K562 (cell line): ENCODE measurements at regions not wholly inside any gene's neighbourhood (a gene's known extent, or its start where the extent isn't known, plus 50 kb on each side); places are given as distances from the start of the nearest gene placed in this dataset.

Source experiments
- ATAC-seq: fragments of 200-7000 bp; cut with Tn5 transposase; 3 replicates; pipeline ENCODE4 v1.9.1; 2020; ENCODE audit warnings: moderate library complexity
- BruUV-seq: library from RNA; stranded (reverse); fragments of 400-500 nt; replicated peaks from 2 replicates; lab custom pipeline; 2021; lab: Mats Ljungman, UMichigan
- CTCF ChIA-PET: fragments of 300-600 bp; formaldehyde crosslinking; extraction: SDS; loops from one replicate; lab custom pipeline; 2021; ENCODE audit warnings: low intra/inter-chr PET ratio; lab: Yijun Ruan, JAX
- POLR2A ChIA-PET: fragments of 300-600, 350-650 bp; sonication (Branson Sonifier 250); formaldehyde crosslinking; extraction: SDS; loops from one replicate; lab custom pipeline; 2021; ENCODE audit warnings: antibody characterized with exemption, inconsistent platforms; lab: Yijun Ruan, JAX
- DNase-seq, 4 experiments: peaks; one replicate each; pipeline versions ENCODE4 v3.0.0 to v3.0.0-alpha.2; 2011 to 2018; ENCODE audit warnings: low spot score in 3 of 4, mixed read lengths in 3 of 4; ENCODE audit errors: extremely low read depth in 1 of 4
- FAIRE-seq: peaks from 2 replicates; lab custom pipeline; 2011; peaks lifted over from hg19 to GRCh38; lab: Jason Lieb, UNC
- H2AFZ ChIP-seq: 2 replicates; pipeline ENCODE4 v1.6.0; 2011; ENCODE audit warnings: low read depth, low read length, control low read depth, inconsistent platforms
- H3K27ac ChIP-seq: fragments of 200-600 bp; 3 replicates; pipeline ENCODE4 v1.8.0; 2011; ENCODE audit warnings: low read depth, mild to moderate bottlenecking, control low read depth, inconsistent platforms, low read length, moderate library complexity, mixed read lengths; ENCODE audit errors: extremely low read depth
- H3K27me3 ChIP-seq, 2 experiments: fragments of 300-600 bp in 1 of 2; 2 replicates in 1 of 2; 3 replicates in 1 of 2; pipeline versions ENCODE4 v1.6.0 to v1.8.0; 2011; ENCODE audit warnings: inconsistent platforms in 2 of 2, low read length in 2 of 2, mild to moderate bottlenecking in 1 of 2, mixed read lengths in 1 of 2, moderate library complexity in 1 of 2; ENCODE audit not compliant: control insufficient read depth in 2 of 2, insufficient read depth in 2 of 2
- H3K36me3 ChIP-seq: fragments of 300-600 bp; 3 replicates; pipeline ENCODE4 v1.8.0; 2011; ENCODE audit warnings: mild to moderate bottlenecking, low read length, inconsistent platforms; ENCODE audit not compliant: control insufficient read depth, insufficient read depth
- H3K4me1 ChIP-seq, 2 experiments: fragments of 200-600 bp in 1 of 2; replicated peaks in 1 of 2; 2 replicates in 1 of 2; 3 replicates in 1 of 2; pipeline versions ENCODE4 v1.5.1 to v1.8.0; 2011; ENCODE audit warnings: inconsistent platforms in 2 of 2, low read length in 2 of 2, mild to moderate bottlenecking in 1 of 2, mixed read lengths in 1 of 2, moderate library complexity in 1 of 2; ENCODE audit not compliant: control insufficient read depth in 2 of 2, insufficient read depth in 2 of 2
- H3K4me2 ChIP-seq: 2 replicates; pipeline ENCODE4 v1.6.1; 2011; ENCODE audit warnings: low read length, control low read depth, inconsistent platforms, mixed read lengths; ENCODE audit not compliant: insufficient read depth
- H3K4me3 ChIP-seq: fragments of 200-600 bp; sonication (generic), shearing (Covaris generic); 2 replicates; pipeline ENCODE4 v1.5.1; 2016; ENCODE audit warnings: control low read depth, inconsistent platforms
- H3K79me2 ChIP-seq: fragments of 200-600 bp; 3 replicates; pipeline ENCODE4 v1.8.0; 2011; ENCODE audit warnings: low read length, inconsistent platforms; ENCODE audit not compliant: control insufficient read depth, insufficient read depth
- H3K9ac ChIP-seq, 2 experiments: 2 replicates each; pipeline versions ENCODE4 v1.6.0 to v1.6.1; 2011; ENCODE audit warnings: low read depth in 2 of 2, low read length in 2 of 2, control low read depth in 1 of 2, inconsistent platforms in 1 of 2, mild to moderate bottlenecking in 1 of 2, mixed read lengths in 1 of 2; ENCODE audit not compliant: insufficient read depth in 1 of 2
- H3K9me1 ChIP-seq: one replicate; pipeline ENCODE4 v1.6.0; 2011; ENCODE audit warnings: inconsistent platforms, mild to moderate bottlenecking, low read length, moderate library complexity; ENCODE audit not compliant: control insufficient read depth, insufficient read depth
- H3K9me3 ChIP-seq: replicated peaks from 2 replicates; pipeline ENCODE4 v1.5.1; 2011; ENCODE audit warnings: low read depth, low read length, inconsistent platforms; ENCODE audit not compliant: control insufficient read depth, insufficient read depth
- H4K20me1 ChIP-seq: replicated peaks from 2 replicates; pipeline ENCODE4 v1.6.1; 2011; ENCODE audit warnings: low read length, inconsistent platforms, mixed read lengths; ENCODE audit not compliant: control insufficient read depth, insufficient read depth
- CREBBP ChIP-seq: IDR thresholded peaks from one replicate; pipeline ENCODE4 v1.6.1; 2012; ENCODE audit warnings: low read depth, mild to moderate bottlenecking, control low read depth, inconsistent platforms, low read length
- E2F8 ChIP-seq: fragments of 450-650 bp; IDR thresholded peaks from 2 replicates; pipeline ENCODE4 v1.7.1; 2018; ENCODE audit warnings: mild to moderate bottlenecking, low read depth; ENCODE audit not compliant: partially characterized antibody
- ESRRB ChIP-seq: fragments of 250-450 bp; sonication (Bioruptor Pico); IDR thresholded peaks from 2 replicates; pipeline ENCODE4 v1.5.0; 2020; ENCODE audit warnings: mild to moderate bottlenecking, moderate library complexity, borderline replicate concordance
- FOXA1 ChIP-seq: fragments of 450-650 bp; IDR thresholded peaks from 2 replicates; pipeline ENCODE4 v1.6.1; 2016; ENCODE audit warnings: mild to moderate bottlenecking, borderline replicate concordance
- HIVEP1 ChIP-seq: fragments of 250-450 bp; sonication (Bioruptor Pico); IDR thresholded peaks from 2 replicates; pipeline ENCODE4 v1.4.0; 2020; ENCODE audit warnings: mild to moderate bottlenecking
- KAT7 ChIP-seq: sonication (generic); formaldehyde crosslinking; IDR thresholded peaks from 2 replicates; pipeline ENCODE4 v1.8.0; 2022; ENCODE audit warnings: missing genetic modification reagents, mild to moderate bottlenecking, borderline replicate concordance
- L3MBTL2 ChIP-seq: fragments of 450-650 bp; IDR thresholded peaks from 2 replicates; pipeline ENCODE4 v1.6.1; 2016; ENCODE audit warnings: mild to moderate bottlenecking, moderate library complexity
- MEIS2 ChIP-seq: fragments of 450-650 bp; IDR thresholded peaks from 2 replicates; pipeline ENCODE4 v1.6.1; 2014; ENCODE audit warnings: mild to moderate bottlenecking; ENCODE audit not compliant: partially characterized antibody
- MYBL2 ChIP-seq, 2 experiments: fragments of 450-650 bp in 1 of 2; sonication (generic) in 1 of 2; formaldehyde crosslinking in 1 of 2; IDR thresholded peaks; 2 replicates each; pipeline versions ENCODE4 v1.6.1 to v1.8.1; 2017 to 2022; ENCODE audit warnings: borderline replicate concordance in 1 of 2, inconsistent platforms in 1 of 2, low read depth in 1 of 2, mild to moderate bottlenecking in 1 of 2, missing genetic modification reagents in 1 of 2, moderate library complexity in 1 of 2
- NFIC ChIP-seq: fragments of 450-650 bp; IDR thresholded peaks from 2 replicates; pipeline ENCODE4 v1.6.1; 2017; ENCODE audit warnings: mild to moderate bottlenecking, inconsistent platforms
- RBM15 ChIP-seq: fragments of 200-400 bp; formaldehyde crosslinking; IDR thresholded peaks from 2 replicates; pipeline ENCODE4 v1.6.1; 2018; ENCODE audit warnings: mild to moderate bottlenecking, low read length, moderate library complexity; ENCODE audit not compliant: insufficient read depth
- RFX1 ChIP-seq: fragments of 450-650 bp; IDR thresholded peaks from 2 replicates; pipeline ENCODE4 v1.6.1; 2016; ENCODE audit warnings: mild to moderate bottlenecking, moderate library complexity
- TCFL5 ChIP-seq: fragments of 250-450 bp; sonication (Bioruptor Pico); conservative IDR thresholded peaks from 2 replicates; pipeline ENCODE4 v1.6.1; 2021; ENCODE audit warnings: mild to moderate bottlenecking, moderate library complexity, matching md5 sums
- ZBTB9 ChIP-seq: fragments of 450-650 bp; formaldehyde crosslinking; IDR thresholded peaks from 2 replicates; pipeline ENCODE4 v1.4.0; 2020; ENCODE audit warnings: mild to moderate bottlenecking, moderate library complexity
- ZNF134 ChIP-seq: fragments of 250-450 bp; sonication (Bioruptor Pico); conservative IDR thresholded peaks from 2 replicates; pipeline ENCODE4 v1.4.0; 2020
- ZNF175 ChIP-seq: fragments of 200-800 bp; sonication (Bioruptor generic); IDR thresholded peaks from 2 replicates; pipeline ENCODE4 v1.6.1; 2016; ENCODE audit warnings: low read depth, mild to moderate bottlenecking, missing genetic modification characterization, missing compliant biosample characterization
- ZSCAN32 ChIP-seq: fragments of 450-650 bp; formaldehyde crosslinking; IDR thresholded peaks from 2 replicates; pipeline ENCODE4 v1.4.0; 2020; ENCODE audit warnings: mild to moderate bottlenecking, moderate library complexity
- WGBS: fragments of 100-300 bp; shearing (Covaris generic); methylation state at CpG from one replicate; pipeline ENCODE4 v1.1.6; 2016; ENCODE audit warnings: low coverage, mixed read lengths; ENCODE audit not compliant: insufficient coverage; ENCODE audit errors: missing lambda C conversion rate; 5-methylcytosine and 5-hydroxymethylcytosine counted together
- in situ Hi-C: fragments of 300-500 bp; cut with MboI; formaldehyde crosslinking; loops from 4 replicates; pipeline ENCODE4 v1.15.0; 2018; ENCODE audit warnings: inconsistent platforms, mixed read lengths
- intact Hi-C: fragments of 100-400 bp; cut with micrococcal nuclease; formaldehyde crosslinking; loops from 2 replicates; pipeline ENCODE4 v1.14.2; 2022

- Histone ChIP-seq H3K27me3 (no peaks in the 10 kb centered on the region), H3K36me3 (no peaks in the 10 kb centered on the region), H3K27ac (no peak overlapping the region), H2AFZ (no peak overlapping the region), H3K9me1 (no peaks in the 10 kb centered on the region), H3K4me2 (no peak overlapping the region), H3K79me2 (no peaks in the 10 kb centered on the region), H3K9me3 (no peaks in the 10 kb centered on the region), H4K20me1 (no peaks in the 10 kb centered on the region), H3K9ac (no peak overlapping the region), H3K4me3 (no peak overlapping the region), H3K4me1 (no peaks in the 10 kb centered on the region)
- FAIRE-seq = no peak
- intact Hi-C loops = no loop called here
- WGBS = 0% methylated on average over 2 of the region's 2 CpGs
- no TSS peak for BruUV-seq
- TF ChIP-seq RFX1 (no peak), ZSCAN32 (CRISPR knock-in tag) (no peak), E2F8 (no peak), ZBTB9 (CRISPR knock-in tag) (no peak), ZNF134 (CRISPR knock-in tag) (no peak), HIVEP1 (CRISPR knock-in tag) (no peak), L3MBTL2 (no peak), ZNF175 (CRISPR knock-in tag) (no peak), KAT7 (CRISPR knock-in tag) (no peak), CREBBP (no peak), FOXA1 (no peak), NFIC (no peak), MYBL2 (IDR thresholded peaks at IDR 0.05; ENCODE audit: low read depth) (no peak), MYBL2 (CRISPR knock-in tag; IDR thresholded peaks at IDR 0.05; ENCODE audit: borderline replicate concordance) (no peak), RBM15 (no peak), MEIS2 (no peak), ESRRB (no peak), TCFL5 (no peak)
- ChIA-PET POLR2A (no interaction called here), CTCF (no interaction called here)
- no peak for DNase-seq
- ATAC-seq = no peak
- in situ Hi-C loops = no loop called here
These were observed 1147.1 kb upstream of the TENM4 start for GRCh38 chr11:80587906-80588305.
